ENCODE measurements at regions not wholly inside any gene's neighbourhood (a gene's known extent, or its start where the extent isn't known, plus 50 kb on each side); places are given as distances from the start of the nearest gene placed in this dataset.

DNA sequence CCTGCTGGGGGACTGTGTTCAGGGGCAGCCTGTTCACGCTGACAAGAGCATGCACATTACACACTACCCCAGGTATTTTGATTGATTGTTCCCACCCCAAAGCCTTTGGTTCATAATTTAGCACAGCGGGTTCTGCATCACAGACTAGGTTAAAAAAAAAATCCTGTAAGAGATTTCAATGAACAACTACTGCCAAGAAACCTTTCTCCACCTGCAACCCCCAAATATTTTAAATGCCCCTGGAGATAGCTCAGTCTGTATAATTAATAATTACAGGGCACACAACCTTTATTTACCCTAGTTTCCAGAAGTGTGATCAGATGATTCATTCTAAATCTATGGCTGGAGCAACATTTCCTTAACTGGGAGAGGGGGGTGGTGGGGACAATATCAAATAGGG lies 87.6 kb downstream of the NR2F2 start:
- Histone ChIP-seq H3K27ac (ENCODE audit: low read depth, low read length) (no peak overlapping the region), H3K4me3 (ENCODE audit: low read length) (no peak overlapping the region), H3K9me3 (ENCODE audit: control insufficient read depth in 2 of 3, low read length in 3 of 3) (no peaks in the 10 kb centered on the region), H3K4me1 (ENCODE audit: control insufficient read depth in 2 of 2, insufficient read depth in 2 of 2, low read length in 2 of 2) (no peaks in the 10 kb centered on the region), H3K36me3 (ENCODE audit: control insufficient read depth in 2 of 3, insufficient read depth in 3 of 3, low read length in 3 of 3) (no peaks in the 10 kb centered on the region), H3K27me3 (ENCODE audit: control insufficient read depth in 2 of 2, insufficient read depth in 2 of 2, low read length in 2 of 2) (no peaks in the 10 kb centered on the region)
- peaks cover 0 to 3% (median 0%) of the 10 kb centered on the region in 5 donors for H3K36me3 Mint-ChIP-seq
- H3K27me3 Mint-ChIP-seq, result peaks cover 70 to 83% (median 71%) of the 10 kb centered on the region in 5 donors
- ChIA-PET CTCF (no interaction called here), POLR2A (no interaction called here)
- peaks cover 0 to 6% (median 4%) of the 10 kb centered on the region in 7 donors for H3K4me1 Mint-ChIP-seq
- no peak overlapping the region for H3K4me3 Mint-ChIP-seq
- DNase-seq (no peak), ATAC-seq (no peak)
- H3K9me3 Mint-ChIP-seq, result peaks cover 0 to 7% (median under 1%) of the 10 kb centered on the region in 11 donors
- no peak overlapping the region for H3K27ac Mint-ChIP-seq
- intact Hi-C loops (cut with micrococcal nuclease), result loop anchor here in 1 of 2 donors (5.0 kb wide), 1 partner anchor 76 kb away; no protein-coding TSS in a partner anchor

DNA sequence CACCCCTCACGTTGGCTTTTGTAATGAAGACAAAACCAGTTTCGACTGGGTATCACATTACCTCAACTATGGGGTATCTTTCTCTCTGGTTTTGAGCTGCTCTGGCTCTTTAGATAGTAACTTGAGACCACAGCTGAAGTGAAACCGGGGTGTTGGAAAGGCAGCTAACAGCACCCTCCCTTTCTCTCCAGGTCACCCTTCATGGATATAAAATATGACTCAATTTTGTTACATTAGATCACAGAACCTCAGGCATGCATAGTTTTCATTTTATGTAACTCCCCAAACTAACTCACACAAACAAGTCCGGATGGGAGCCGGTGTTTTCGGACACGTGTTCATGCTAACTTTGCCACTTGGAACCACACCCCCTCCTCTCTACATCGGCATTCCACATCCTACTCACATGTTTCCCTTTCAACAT lies 90.7 kb downstream of the NR2F2 start:
- Histone ChIP-seq H3K4me3 (ENCODE audit: low read length) (no peak overlapping the region), H3K4me1 (ENCODE audit: control insufficient read depth in 2 of 2, insufficient read depth in 2 of 2, low read length in 2 of 2) (no peaks in the 10 kb centered on the region), H3K36me3 (ENCODE audit: control insufficient read depth in 2 of 3, insufficient read depth in 3 of 3, low read length in 3 of 3) (no peaks in the 10 kb centered on the region), H3K27me3 (ENCODE audit: control insufficient read depth in 2 of 2, insufficient read depth in 2 of 2, low read length in 2 of 2) (no peaks in the 10 kb centered on the region), H3K27ac (ENCODE audit: low read depth, low read length) (no peak overlapping the region), H3K9me3 (ENCODE audit: control insufficient read depth in 2 of 3, low read length in 3 of 3) (no peaks in the 10 kb centered on the region)
- DNase-seq (no peak), ATAC-seq (no peak)
- intact Hi-C loops (cut with micrococcal nuclease), result no loop called here
- ChIA-PET POLR2A (no interaction called here), CTCF (no interaction called here)
- no peak overlapping the region for H3K4me3 Mint-ChIP-seq
- no peak overlapping the region for H3K27ac Mint-ChIP-seq
- H3K27me3 Mint-ChIP-seq, result peaks cover 53 to 72% (median 55%) of the 10 kb centered on the region in 5 donors
- H3K36me3 Mint-ChIP-seq, result peaks cover 0 to 3% (median 0%) of the 10 kb centered on the region in 5 donors
- peaks cover 0 to 4% (median 4%) of the 10 kb centered on the region in 7 donors for H3K4me1 Mint-ChIP-seq
- peaks cover 0 to 12% (median 3%) of the 10 kb centered on the region in 11 donors for H3K9me3 Mint-ChIP-seq

- Mint-ChIP-seq H3K4me1 (peaks cover 0 to 4% (median 3%) of the 10 kb centered on the region in 7 donors), H3K4me3 (no peak overlapping the region), H3K27me3 (peaks cover 49 to 79% (median 56%) of the 10 kb centered on the region in 5 donors), H3K36me3 (peaks cover 0 to 3% (median 0%) of the 10 kb centered on the region in 5 donors), H3K27ac (no peak overlapping the region), H3K9me3 (peaks cover 0 to 12% (median 4%) of the 10 kb centered on the region in 11 donors)
- H3K9me3 ChIP-seq (ENCODE audit: control insufficient read depth in 2 of 3, low read length in 3 of 3), result no peaks in the 10 kb centered on the region
- no peaks in the 10 kb centered on the region for H3K36me3 ChIP-seq (ENCODE audit: control insufficient read depth in 2 of 3, insufficient read depth in 3 of 3, low read length in 3 of 3)
- H3K27ac ChIP-seq (ENCODE audit: low read depth, low read length), result no peak overlapping the region
- intact Hi-C loops (cut with micrococcal nuclease), result no loop called here
- H3K4me3 ChIP-seq (ENCODE audit: low read length), result no peak overlapping the region
- H3K4me1 ChIP-seq (ENCODE audit: control insufficient read depth in 2 of 2, insufficient read depth in 2 of 2, low read length in 2 of 2), result no peaks in the 10 kb centered on the region
- CTCF ChIA-PET, result no interaction called here
- DNase-seq (no peak), ATAC-seq (no peak)
- POLR2A ChIA-PET, result no interaction called here
- no peaks in the 10 kb centered on the region for H3K27me3 ChIP-seq (ENCODE audit: control insufficient read depth in 2 of 2, insufficient read depth in 2 of 2, low read length in 2 of 2)
Measured at GRCh38 chr15:96422125-96422524, 91.6 kb downstream of the NR2F2 start.

GRCh38 chr15:96424674-96425073 lies 94.2 kb downstream of the NR2F2 start:
- intact Hi-C loops (cut with micrococcal nuclease), result no loop called here
- POLR2A ChIA-PET, result no interaction called here
- peaks cover 24 to 53% (median 31%) of the 10 kb centered on the region in 5 donors for H3K27me3 Mint-ChIP-seq
- H3K9me3 Mint-ChIP-seq, result peaks cover 0 to 9% (median 5%) of the 10 kb centered on the region in 11 donors
- no peak overlapping the region for H3K27ac Mint-ChIP-seq
- ATAC-seq (no peak), DNase-seq (no peak)
- no peak overlapping the region for H3K4me3 ChIP-seq (ENCODE audit: low read length)
- H3K36me3 Mint-ChIP-seq, result no peaks in the 10 kb centered on the region
- H3K9me3 ChIP-seq (ENCODE audit: control insufficient read depth in 2 of 3, low read length in 3 of 3), result no peaks in the 10 kb centered on the region
- H3K27ac ChIP-seq (ENCODE audit: low read depth, low read length), result no peak overlapping the region
- no peaks in the 10 kb centered on the region for H3K4me1 ChIP-seq (ENCODE audit: control insufficient read depth in 2 of 2, insufficient read depth in 2 of 2, low read length in 2 of 2)
- CTCF ChIA-PET, result no interaction called here
- no peaks in the 10 kb centered on the region for H3K27me3 ChIP-seq (ENCODE audit: control insufficient read depth in 2 of 2, insufficient read depth in 2 of 2, low read length in 2 of 2)
- no peaks in the 10 kb centered on the region for H3K4me1 Mint-ChIP-seq
- no peak overlapping the region for H3K4me3 Mint-ChIP-seq
- no peaks in the 10 kb centered on the region for H3K36me3 ChIP-seq (ENCODE audit: control insufficient read depth in 2 of 3, insufficient read depth in 3 of 3, low read length in 3 of 3)

DNA sequence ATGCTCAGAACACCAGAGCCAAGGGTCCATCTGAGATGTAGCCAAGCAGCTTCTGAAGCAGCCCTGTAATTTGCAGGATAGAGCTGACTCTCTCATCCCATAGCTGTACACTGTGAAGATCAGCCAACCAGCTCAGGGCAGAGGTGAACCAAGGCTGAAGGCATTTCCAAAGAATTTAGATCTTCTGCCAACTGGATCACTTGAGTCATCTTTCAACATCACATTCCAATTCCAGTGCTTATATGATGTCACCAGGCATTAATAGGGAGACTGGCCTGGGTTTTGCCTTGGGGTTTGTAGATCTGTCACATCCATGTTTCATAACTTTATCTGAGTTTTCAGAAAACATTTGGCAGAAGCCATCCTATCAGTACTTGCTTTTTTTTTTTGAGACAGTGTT lies 98.2 kb downstream of the NR2F2 start:
- intact Hi-C loops (cut with micrococcal nuclease), result no loop called here
- no peak for DNase-seq
- Histone ChIP-seq H3K4me1 (ENCODE audit: control insufficient read depth in 2 of 2, insufficient read depth in 2 of 2, low read length in 2 of 2) (no peaks in the 10 kb centered on the region), H3K27me3 (ENCODE audit: control insufficient read depth in 2 of 2, insufficient read depth in 2 of 2, low read length in 2 of 2) (no peaks in the 10 kb centered on the region), H3K9me3 (ENCODE audit: control insufficient read depth in 2 of 3, low read length in 3 of 3) (no peaks in the 10 kb centered on the region), H3K27ac (ENCODE audit: low read depth, low read length) (no peak overlapping the region), H3K4me3 (ENCODE audit: low read length) (no peak overlapping the region), H3K36me3 (ENCODE audit: control insufficient read depth in 2 of 3, insufficient read depth in 3 of 3, low read length in 3 of 3) (no peaks in the 10 kb centered on the region)
- H3K27me3 Mint-ChIP-seq, result peaks cover 2 to 30% (median 27%) of the 10 kb centered on the region in 5 donors
- no peak overlapping the region for H3K27ac Mint-ChIP-seq
- H3K4me1 Mint-ChIP-seq, result no peaks in the 10 kb centered on the region
- POLR2A ChIA-PET, result no interaction called here
- peaks cover 0 to 9% (median 3%) of the 10 kb centered on the region in 11 donors for H3K9me3 Mint-ChIP-seq
- H3K4me3 Mint-ChIP-seq, result no peak overlapping the region
- no peaks in the 10 kb centered on the region for H3K36me3 Mint-ChIP-seq
- ATAC-seq, result no peak
- CTCF ChIA-PET, result interaction anchor here (0.5 kb wide), 1 partner anchor 1955 kb away, joined by 3 read pairs; no protein-coding TSS in a partner anchor

DNA sequence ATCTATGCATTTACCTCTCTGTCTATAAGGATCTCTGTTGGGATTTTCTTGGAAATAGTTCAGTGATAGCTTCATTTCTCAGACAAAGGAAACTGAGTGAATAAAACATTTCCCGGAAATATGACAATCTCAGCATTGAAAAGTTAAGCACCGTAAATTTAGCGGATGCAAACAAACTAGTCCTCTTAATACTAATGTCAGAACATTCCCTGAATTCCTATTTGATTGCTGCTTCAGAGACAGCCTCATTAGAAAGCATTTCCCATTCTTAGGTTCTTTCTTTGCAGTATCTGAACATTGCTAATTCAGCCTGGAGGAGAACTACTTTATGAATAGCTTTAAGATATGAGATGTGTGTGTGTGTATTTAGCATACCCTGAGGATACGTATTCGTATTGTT lies 101.3 kb downstream of the NR2F2 start:
- Histone ChIP-seq H3K27ac (ENCODE audit: low read depth, low read length) (no peak overlapping the region), H3K4me1 (ENCODE audit: control insufficient read depth in 2 of 2, insufficient read depth in 2 of 2, low read length in 2 of 2) (no peaks in the 10 kb centered on the region), H3K9me3 (ENCODE audit: control insufficient read depth in 2 of 3, low read length in 3 of 3) (no peaks in the 10 kb centered on the region), H3K36me3 (ENCODE audit: control insufficient read depth in 2 of 3, insufficient read depth in 3 of 3, low read length in 3 of 3) (no peaks in the 10 kb centered on the region), H3K4me3 (ENCODE audit: low read length) (no peak overlapping the region), H3K27me3 (ENCODE audit: control insufficient read depth in 2 of 2, insufficient read depth in 2 of 2, low read length in 2 of 2) (no peaks in the 10 kb centered on the region)
- intact Hi-C loops (cut with micrococcal nuclease), result no loop called here
- Mint-ChIP-seq H3K4me3 (no peak overlapping the region), H3K4me1 (no peaks in the 10 kb centered on the region), H3K9me3 (peaks cover 0 to 7% (median 0%) of the 10 kb centered on the region in 11 donors), H3K36me3 (no peaks in the 10 kb centered on the region), H3K27ac (no peak overlapping the region), H3K27me3 (peaks cover 0 to 25% (median 10%) of the 10 kb centered on the region in 5 donors)
- no peak for DNase-seq
- CTCF ChIA-PET, result no interaction called here
- POLR2A ChIA-PET, result no interaction called here
- no peak for ATAC-seq

DNA sequence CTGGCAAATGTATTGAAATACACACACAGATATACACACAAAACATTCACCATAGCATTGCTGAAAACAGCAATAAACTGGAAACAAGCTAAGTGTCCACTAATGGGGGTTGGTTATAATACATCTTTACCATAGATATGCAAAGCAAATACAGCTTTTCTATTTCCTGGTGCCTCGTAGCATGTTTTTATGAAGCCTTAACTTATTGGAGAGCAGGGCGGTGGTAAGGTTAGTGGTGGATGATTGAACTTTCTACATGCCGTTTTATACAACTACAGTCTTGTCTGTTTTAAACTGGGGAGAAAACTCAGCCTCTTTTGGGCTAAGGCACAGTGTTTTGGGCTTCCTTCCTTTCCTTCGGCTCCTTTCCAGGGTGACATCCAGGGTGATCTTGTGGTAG lies 104.5 kb downstream of the NR2F2 start:
- DNase-seq, result no peak
- intact Hi-C loops (cut with micrococcal nuclease), result no loop called here
- ATAC-seq, result no peak
- Mint-ChIP-seq H3K4me1 (no peaks in the 10 kb centered on the region), H3K4me3 (no peak overlapping the region), H3K27ac (no peak overlapping the region), H3K36me3 (no peaks in the 10 kb centered on the region), H3K9me3 (peaks cover 0 to 2% (median 0%) of the 10 kb centered on the region in 11 donors), H3K27me3 (peaks cover 0 to 35% (median 5%) of the 10 kb centered on the region in 5 donors)
- Histone ChIP-seq H3K4me1 (ENCODE audit: control insufficient read depth in 2 of 2, insufficient read depth in 2 of 2, low read length in 2 of 2) (no peaks in the 10 kb centered on the region), H3K27ac (ENCODE audit: low read depth, low read length) (no peak overlapping the region), H3K27me3 (ENCODE audit: control insufficient read depth in 2 of 2, insufficient read depth in 2 of 2, low read length in 2 of 2) (no peaks in the 10 kb centered on the region), H3K9me3 (ENCODE audit: control insufficient read depth in 2 of 3, low read length in 3 of 3) (no peaks in the 10 kb centered on the region), H3K36me3 (ENCODE audit: control insufficient read depth in 2 of 3, insufficient read depth in 3 of 3, low read length in 3 of 3) (no peaks in the 10 kb centered on the region), H3K4me3 (ENCODE audit: low read length) (no peak overlapping the region)
- CTCF ChIA-PET, result no interaction called here
- POLR2A ChIA-PET, result no interaction called here
